ENCODE measurements at regions not wholly inside any gene's neighbourhood (a gene's known extent, or its start where the extent isn't known, plus 50 kb on each side); places are given as distances from the start of the nearest gene placed in this dataset.

- no peaks in the 10 kb centered on the region for H3K9me3 ChIP-seq
- no peak overlapping the region for H3K27ac ChIP-seq
- H3K4me1 ChIP-seq = no peaks in the 10 kb centered on the region
- no peak for TF ChIP-seq POLR2A (IDR thresholded peaks at IDR 0.05)
- TF ChIP-seq, protein P1, sequence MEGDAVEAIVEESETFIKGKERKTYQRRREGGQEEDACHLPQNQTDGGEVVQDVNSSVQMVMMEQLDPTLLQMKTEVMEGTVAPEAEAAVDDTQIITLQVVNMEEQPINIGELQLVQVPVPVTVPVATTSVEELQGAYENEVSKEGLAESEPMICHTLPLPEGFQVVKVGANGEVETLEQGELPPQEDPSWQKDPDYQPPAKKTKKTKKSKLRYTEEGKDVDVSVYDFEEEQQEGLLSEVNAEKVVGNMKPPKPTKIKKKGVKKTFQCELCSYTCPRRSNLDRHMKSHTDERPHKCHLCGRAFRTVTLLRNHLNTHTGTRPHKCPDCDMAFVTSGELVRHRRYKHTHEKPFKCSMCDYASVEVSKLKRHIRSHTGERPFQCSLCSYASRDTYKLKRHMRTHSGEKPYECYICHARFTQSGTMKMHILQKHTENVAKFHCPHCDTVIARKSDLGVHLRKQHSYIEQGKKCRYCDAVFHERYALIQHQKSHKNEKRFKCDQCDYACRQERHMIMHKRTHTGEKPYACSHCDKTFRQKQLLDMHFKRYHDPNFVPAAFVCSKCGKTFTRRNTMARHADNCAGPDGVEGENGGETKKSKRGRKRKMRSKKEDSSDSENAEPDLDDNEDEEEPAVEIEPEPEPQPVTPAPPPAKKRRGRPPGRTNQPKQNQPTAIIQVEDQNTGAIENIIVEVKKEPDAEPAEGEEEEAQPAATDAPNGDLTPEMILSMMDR (IDR thresholded peaks at IDR 0.05) = no peak
- H3K4me3 ChIP-seq = no peak overlapping the region
- no peak for DNase-seq
- peaks cover 0 to 4% (median 0%) of the 10 kb centered on the region in 4 donors for H3K27me3 ChIP-seq
- WGBS, 2 donors = 66 to 86% methylated on average over 3 of the region's 3 CpGs
- no peaks in the 10 kb centered on the region for H3K36me3 ChIP-seq
- intact Hi-C loops (cut with DNase I) = no loop called here
Measured at GRCh38 chr3:66778777-66779176, 219.3 kb upstream of the KBTBD8 start.

DNA sequence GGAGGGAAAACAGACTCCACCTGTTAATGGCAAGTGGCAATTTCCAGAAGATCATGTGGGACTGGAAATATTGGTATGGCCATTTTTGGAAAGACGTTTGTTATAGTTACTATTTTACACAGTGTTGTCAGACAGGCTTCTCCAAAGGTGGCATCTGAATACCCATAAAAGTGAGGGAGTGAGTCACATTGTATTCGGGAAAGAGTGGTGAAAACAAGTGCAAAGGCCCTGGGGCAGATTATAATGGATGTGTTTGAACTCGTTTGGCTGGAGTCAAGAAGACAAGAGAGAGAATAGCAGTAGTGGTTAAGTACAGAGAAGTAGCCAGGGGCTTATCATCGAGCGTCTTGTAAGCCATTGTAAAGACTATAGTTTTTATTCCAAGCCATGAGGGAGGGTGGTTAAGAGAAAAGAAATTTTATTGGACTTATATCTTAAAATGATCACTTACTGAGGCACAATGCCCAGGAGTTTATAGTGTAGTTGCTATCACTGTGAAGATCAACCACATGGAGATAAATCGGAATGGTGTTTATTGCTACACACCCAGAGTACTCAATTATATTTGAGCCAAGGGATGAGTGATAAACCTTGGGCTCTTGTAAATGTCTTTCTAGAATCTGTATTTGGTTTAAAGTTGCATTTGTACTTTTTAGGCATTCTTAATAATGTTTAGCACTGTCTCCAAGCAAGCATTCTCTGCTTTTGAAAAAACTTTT, 212.8 kb upstream of the KBTBD8 start:
- Histone ChIP-seq H3K27me3 (no peaks in the 10 kb centered on the region), H3K27ac (no peak overlapping the region), H3K9me3 (no peaks in the 10 kb centered on the region), H3K4me1 (peaks cover 0 to 14% (median 7%) of the 10 kb centered on the region in 3 donors), H3K36me3 (no peaks in the 10 kb centered on the region), H3K4me3 (no peak overlapping the region)
- intact Hi-C loops (cut with DNase I) = no loop called here
- no peak for DNase-seq
- 39 to 51% methylated on average over 6 of the region's 6 CpGs for WGBS, 2 donors
- TF ChIP-seq, protein P1 (IDR thresholded peaks at IDR 0.05) = no peak
- no peak for TF ChIP-seq POLR2A (IDR thresholded peaks at IDR 0.05)

GRCh38 chr3:66789580-66790237, 208.4 kb upstream of the KBTBD8 start:
- 55 to 59% methylated on average over 5 of the region's 5 CpGs for WGBS, 2 donors
- no peak for DNase-seq
- Histone ChIP-seq H3K4me3 (no peak overlapping the region), H3K27me3 (no peaks in the 10 kb centered on the region), H3K4me1 (peaks cover 0 to 14% (median 7%) of the 10 kb centered on the region in 3 donors), H3K27ac (no peak overlapping the region), H3K36me3 (no peaks in the 10 kb centered on the region), H3K9me3 (no peaks in the 10 kb centered on the region)
- intact Hi-C loops (cut with DNase I) = no loop called here
- TF ChIP-seq, protein P1 (IDR thresholded peaks at IDR 0.05) = no peak
- no peak for TF ChIP-seq POLR2A (IDR thresholded peaks at IDR 0.05)

DNA sequence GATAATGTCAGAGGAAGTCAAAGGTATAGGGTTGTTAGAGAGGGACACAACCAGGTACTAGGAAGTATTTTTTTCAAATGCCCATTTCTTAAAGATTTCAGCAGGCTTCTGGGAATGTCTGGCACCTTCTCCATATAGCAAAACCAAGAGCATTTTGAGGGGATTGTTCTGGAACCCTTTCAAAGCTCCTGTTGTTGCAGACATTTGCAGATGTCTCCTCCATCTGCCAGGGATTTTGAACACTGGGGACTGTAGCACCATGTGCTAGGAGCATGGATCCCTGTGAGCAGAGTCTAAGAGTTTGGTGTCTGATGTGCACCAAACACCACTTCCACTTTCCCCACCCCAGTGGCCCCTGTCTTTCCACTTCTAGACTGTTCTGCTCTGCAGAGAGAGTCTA, 206.0 kb upstream of the KBTBD8 start:
- H3K36me3 ChIP-seq = no peaks in the 10 kb centered on the region

GRCh38 chr3:66795365-66795764, 202.7 kb upstream of the KBTBD8 start:
- 55 to 72% methylated on average over 2 to 4 of the region's 4 CpGs for WGBS, 2 donors
- intact Hi-C loops (cut with DNase I) = no loop called here
- Histone ChIP-seq H3K36me3 (no peaks in the 10 kb centered on the region), H3K9me3 (no peaks in the 10 kb centered on the region), H3K27ac (no peak overlapping the region), H3K4me3 (no peak overlapping the region), H3K4me1 (peaks cover 0 to 9% (median 0%) of the 10 kb centered on the region in 3 donors), H3K27me3 (no peaks in the 10 kb centered on the region)
- TF ChIP-seq, protein P1 (IDR thresholded peaks at IDR 0.05) = no peak
- TF ChIP-seq POLR2A (IDR thresholded peaks at IDR 0.05) = no peak
- DNase-seq = no peak

More for the DNA sequence above, 206.0 kb upstream of the KBTBD8 start:
- H3K27ac ChIP-seq = no peak overlapping the region
- intact Hi-C loops (cut with DNase I) = no loop called here
- no peaks in the 10 kb centered on the region for H3K9me3 ChIP-seq
- H3K4me3 ChIP-seq = no peak overlapping the region
- DNase-seq = no peak
- TF ChIP-seq, protein P1 (IDR thresholded peaks at IDR 0.05) = no peak
- TF ChIP-seq POLR2A (IDR thresholded peaks at IDR 0.05) = no peak
- no peaks in the 10 kb centered on the region for H3K27me3 ChIP-seq
- peaks cover 0 to 7% (median 7%) of the 10 kb centered on the region in 3 donors for H3K4me1 ChIP-seq
